ENCODE measurements at regions not wholly inside any gene's neighbourhood (a gene's known extent, or its start where the extent isn't known, plus 50 kb on each side); places are given as distances from the start of the nearest gene placed in this dataset.

- DNase-seq = no peak
These were observed 257.4 kb upstream of the UBASH3B start for GRCh38 chr11:122398167-122398566.

GRCh38 chr11:122395282-122395681 lies 260.2 kb upstream of the UBASH3B start:
- DNase-seq = no peak

GRCh38 chr11:122394313-122394712 lies 261.2 kb upstream of the UBASH3B start:
- DNase-seq = no peak

- DNase-seq = no peak
These were observed 262.2 kb upstream of the UBASH3B start for GRCh38 chr11:122393209-122393860.

- DNase-seq = no peak
These were observed 263.0 kb upstream of the UBASH3B start for GRCh38 chr11:122392508-122392907.

GRCh38 chr11:122391049-122391448 lies 264.5 kb upstream of the UBASH3B start:
- DNase-seq = no peak

GRCh38 chr11:122383186-122383585 lies 267.2 kb upstream of the BLID start:
- no peak for DNase-seq

GRCh38 chr11:122375687-122376399 lies 259.8 kb upstream of the BLID start:
- DNase-seq = no peak

- no peak for DNase-seq
These were observed 252.8 kb upstream of the BLID start for GRCh38 chr11:122368796-122369195.

- DNase-seq = no peak
These were observed 251.8 kb upstream of the BLID start for GRCh38 chr11:122367809-122368231.

GRCh38 chr11:122365610-122366360 lies 249.8 kb upstream of the BLID start:
- DNase-seq = no peak

GRCh38 chr11:122363296-122363695 lies 247.3 kb upstream of the BLID start:
- DNase-seq = peak in 1 of 2 experiments; percentile 11

GRCh38 chr11:122362381-122362780 lies 246.4 kb upstream of the BLID start:
- no peak for DNase-seq

- no peak for DNase-seq
These were observed 244.9 kb upstream of the BLID start for GRCh38 chr11:122360875-122361274.

GRCh38 chr11:122359081-122359571 lies 243.1 kb upstream of the BLID start:
- DNase-seq = no peak

GRCh38 chr11:122358292-122358691 lies 242.3 kb upstream of the BLID start:
- no peak for DNase-seq

- no peak for DNase-seq
These were observed 240.0 kb upstream of the BLID start for GRCh38 chr11:122355968-122356367.

GRCh38 chr11:122354025-122354697 lies 238.1 kb upstream of the BLID start:
- DNase-seq = no peak

- DNase-seq = no peak
These were observed 237.5 kb upstream of the BLID start for GRCh38 chr11:122353561-122353960.

GRCh38 chr11:122348659-122349409 lies 232.8 kb upstream of the BLID start:
- DNase-seq = no peak

GRCh38 chr11:122346006-122346405 lies 230.0 kb upstream of the BLID start:
- no peak for DNase-seq

- DNase-seq = no peak
These were observed 229.6 kb upstream of the BLID start for GRCh38 chr11:122345586-122345985.

Data from NCI-H187 (cell line).